D721Med (cell line): ENCODE measurements at regions not wholly inside any gene's neighbourhood (a gene's known extent, or its start where the extent isn't known, plus 50 kb on each side); places are given as distances from the start of the nearest gene placed in this dataset.

Experiments
- DNase-seq: peaks from one replicate; pipeline ENCODE4 v3.0.0; 2011; ENCODE audit warnings: low spot score; ENCODE audit not compliant: insufficient read length
- FAIRE-seq: peaks from 2 replicates; lab custom pipeline; 2011; peaks lifted over from hg19 to GRCh38; lab: Jason Lieb, UNC
- TF ChIP-seq, protein P1 (sequence below): IDR thresholded peaks from 2 replicates; pipeline ENCODE4 v1.5.1; 2012; ENCODE audit warnings: mild to moderate bottlenecking, control low read depth; ENCODE audit not compliant: insufficient read depth; ENCODE audit errors: missing control alignments

DNA sequence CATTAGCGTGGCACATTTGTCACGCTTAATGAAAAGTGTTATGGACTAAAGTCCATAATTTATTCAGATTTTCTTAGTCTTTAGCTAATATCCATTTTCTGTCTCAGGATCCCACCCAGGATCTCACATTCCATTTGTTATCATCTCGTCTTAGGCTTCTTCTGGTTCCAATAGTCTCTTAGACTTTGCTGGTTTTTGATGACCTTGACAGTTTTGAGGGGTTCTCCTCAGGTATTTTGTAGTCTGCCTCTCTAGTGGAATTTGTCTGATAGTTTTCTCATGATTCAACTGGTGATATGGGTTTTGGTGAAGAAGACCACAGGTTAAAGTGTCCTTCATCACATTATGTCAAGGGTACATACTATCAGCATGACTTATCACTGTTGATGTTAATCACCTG, 66.0 kb upstream of the GPR26 start:
- no peak for DNase-seq
- FAIRE-seq: no peak
- TF ChIP-seq, protein P1, sequence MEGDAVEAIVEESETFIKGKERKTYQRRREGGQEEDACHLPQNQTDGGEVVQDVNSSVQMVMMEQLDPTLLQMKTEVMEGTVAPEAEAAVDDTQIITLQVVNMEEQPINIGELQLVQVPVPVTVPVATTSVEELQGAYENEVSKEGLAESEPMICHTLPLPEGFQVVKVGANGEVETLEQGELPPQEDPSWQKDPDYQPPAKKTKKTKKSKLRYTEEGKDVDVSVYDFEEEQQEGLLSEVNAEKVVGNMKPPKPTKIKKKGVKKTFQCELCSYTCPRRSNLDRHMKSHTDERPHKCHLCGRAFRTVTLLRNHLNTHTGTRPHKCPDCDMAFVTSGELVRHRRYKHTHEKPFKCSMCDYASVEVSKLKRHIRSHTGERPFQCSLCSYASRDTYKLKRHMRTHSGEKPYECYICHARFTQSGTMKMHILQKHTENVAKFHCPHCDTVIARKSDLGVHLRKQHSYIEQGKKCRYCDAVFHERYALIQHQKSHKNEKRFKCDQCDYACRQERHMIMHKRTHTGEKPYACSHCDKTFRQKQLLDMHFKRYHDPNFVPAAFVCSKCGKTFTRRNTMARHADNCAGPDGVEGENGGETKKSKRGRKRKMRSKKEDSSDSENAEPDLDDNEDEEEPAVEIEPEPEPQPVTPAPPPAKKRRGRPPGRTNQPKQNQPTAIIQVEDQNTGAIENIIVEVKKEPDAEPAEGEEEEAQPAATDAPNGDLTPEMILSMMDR: no peak

DNA sequence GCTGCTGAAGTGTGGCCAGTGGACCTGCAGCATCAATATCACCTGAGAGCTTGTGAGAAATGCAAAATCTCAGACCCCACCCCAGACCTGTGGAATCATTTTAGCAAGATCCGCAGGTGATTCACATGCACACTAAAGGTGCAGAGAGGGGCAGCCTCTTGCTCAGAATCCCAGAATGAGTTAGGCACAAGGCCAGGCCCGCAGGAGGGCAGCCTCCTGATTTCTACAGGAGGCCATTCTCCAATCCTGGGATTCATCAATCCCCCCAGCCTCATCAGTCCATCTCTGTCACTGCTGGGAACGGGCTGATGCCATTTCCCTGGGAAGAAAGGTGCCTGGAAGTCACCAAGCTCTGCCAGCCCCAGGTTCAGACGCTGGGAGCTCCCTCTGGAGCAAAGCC, 63.0 kb upstream of the GPR26 start:
- TF ChIP-seq, protein P1: no peak

DNA sequence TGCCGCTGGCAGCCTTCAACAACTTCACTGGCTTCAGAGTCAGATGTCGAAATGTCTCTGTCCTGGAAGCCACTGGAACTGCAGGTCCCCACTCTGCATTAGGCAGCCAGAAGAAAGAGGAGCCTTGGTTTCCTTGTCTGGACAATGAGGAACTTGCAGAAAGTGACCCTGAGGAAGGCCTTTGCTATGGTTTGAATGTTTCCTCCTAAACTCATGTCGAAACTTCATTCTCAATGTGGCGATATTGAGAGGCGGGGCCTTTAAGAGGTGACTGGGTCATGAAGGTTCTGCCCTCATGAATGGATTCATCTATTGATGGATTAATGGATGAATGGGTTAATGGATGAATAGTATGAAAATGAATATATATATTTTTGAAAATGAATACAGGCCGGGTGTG, 61.6 kb upstream of the GPR26 start:
- TF ChIP-seq, protein P1: no peak
- DNase-seq (no peak), FAIRE-seq (no peak)

More for the DNA sequence above, 63.0 kb upstream of the GPR26 start:
- FAIRE-seq (no peak), DNase-seq (no peak)

- DNase-seq (no peak), FAIRE-seq (no peak)
- TF ChIP-seq, protein P1: no peak
Observed at GRCh38 chr10:123606006-123606405, 60.1 kb upstream of the GPR26 start.

DNA sequence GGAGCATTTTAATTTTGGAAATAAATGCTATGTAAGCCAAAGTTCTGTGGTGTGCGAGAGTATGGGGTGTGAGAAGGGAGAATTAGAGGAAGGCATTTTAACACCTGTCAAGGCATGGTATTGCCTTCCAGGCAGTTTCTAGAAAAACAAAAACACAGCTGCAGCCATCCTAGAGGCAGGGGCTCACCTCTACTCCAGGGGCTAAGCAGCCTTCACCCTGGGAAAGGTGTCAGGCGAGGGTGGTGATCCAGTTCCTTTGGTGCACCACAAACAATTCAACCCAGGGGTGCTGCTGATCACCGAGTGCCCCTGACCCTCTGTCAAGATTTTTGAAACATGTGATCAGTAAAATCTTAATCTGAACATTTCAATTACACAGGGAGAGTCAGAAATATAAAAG, 59.2 kb upstream of the GPR26 start:
- FAIRE-seq: no peak
- TF ChIP-seq, protein P1: no peak
- no peak for DNase-seq

DNA sequence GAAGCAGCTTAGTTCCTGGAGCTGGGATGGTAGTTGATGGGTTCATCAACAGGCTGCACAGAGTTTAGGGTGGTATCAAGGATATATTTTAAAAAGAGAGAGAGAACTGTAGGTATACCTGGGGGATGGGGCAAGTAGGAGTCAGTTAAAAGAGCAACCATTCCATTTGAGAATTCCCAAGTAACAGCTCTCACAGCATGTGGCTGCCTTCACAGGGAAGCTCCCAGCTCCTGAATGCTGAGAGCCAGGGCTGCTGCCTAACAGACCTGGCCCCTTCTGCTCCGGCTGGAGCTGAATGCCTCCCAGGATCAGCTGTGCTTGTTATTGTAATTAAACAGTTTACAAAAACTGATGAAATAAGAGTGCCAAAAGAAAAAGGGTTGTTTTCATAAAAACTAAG, 58.8 kb upstream of the GPR26 start:
- FAIRE-seq (no peak), DNase-seq (no peak)
- TF ChIP-seq, protein P1: no peak

DNA sequence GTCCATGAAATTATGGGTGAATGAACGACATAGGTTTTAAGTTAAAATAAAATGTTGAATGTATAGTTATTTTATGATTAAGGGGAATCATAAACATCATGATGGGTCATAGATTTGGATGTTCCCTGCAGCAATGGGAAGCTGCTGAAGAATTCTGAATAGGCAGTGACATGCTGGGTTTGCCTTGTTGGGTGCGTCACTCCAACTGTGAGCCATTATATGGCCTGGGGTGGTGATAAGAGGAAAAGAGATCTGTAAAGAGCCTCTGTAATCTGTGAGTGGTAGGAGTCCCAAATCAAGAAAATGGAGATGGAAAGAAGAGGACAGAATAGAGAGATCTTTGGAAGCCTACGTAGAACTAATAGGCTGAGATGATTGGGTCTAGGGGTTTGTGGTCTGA, 58.1 kb upstream of the GPR26 start:
- no peak for FAIRE-seq

More for the DNA sequence above, 58.1 kb upstream of the GPR26 start:
- no peak for DNase-seq
- TF ChIP-seq, protein P1: no peak
